Hepatocyte (in vitro differentiated cells): ENCODE measurements at regions not wholly inside any gene's neighbourhood (a gene's known extent, or its start where the extent isn't known, plus 50 kb on each side); places are given as distances from the start of the nearest gene placed in this dataset.

ENCODE experiments used
- EZH2phosphoT487 ChIP-seq: fragments of 200-600 bp; sonication (generic); IDR thresholded peaks from one replicate; pipeline ENCODE4 v1.6.1; 2018; ENCODE audit warnings: antibody characterized with exemption, mild to moderate bottlenecking, low read depth, moderate library complexity; ENCODE audit not compliant: unreplicated experiment, severe bottlenecking
- TF ChIP-seq, protein P1 (sequence below): fragments of 200-600 bp; sonication (generic); IDR thresholded peaks from 2 replicates; pipeline ENCODE4 v1.5.1; 2016; ENCODE audit warnings: antibody characterized with exemption, mild to moderate bottlenecking; ENCODE audit not compliant: poor library complexity

DNA sequence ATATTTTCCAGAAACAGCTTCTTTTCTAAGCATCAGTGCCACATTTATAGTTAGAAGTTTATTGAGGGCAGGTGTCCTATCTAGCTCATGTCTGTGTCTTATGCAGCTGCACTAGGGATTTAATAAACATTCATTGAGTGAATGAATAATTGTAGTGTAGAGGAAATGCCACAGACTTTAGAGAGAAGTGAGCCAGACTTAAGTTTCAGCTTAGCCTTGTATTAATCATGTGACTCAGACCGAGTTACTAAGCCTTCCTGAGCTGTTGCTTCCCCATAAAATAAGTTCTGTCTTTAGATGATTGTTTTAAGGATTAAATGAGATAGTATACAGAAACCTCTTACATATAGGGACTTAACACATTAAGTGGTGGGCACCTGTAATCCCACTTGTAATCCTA lies 236.1 kb upstream of the DDHD1 start:
- TF ChIP-seq, protein P1, sequence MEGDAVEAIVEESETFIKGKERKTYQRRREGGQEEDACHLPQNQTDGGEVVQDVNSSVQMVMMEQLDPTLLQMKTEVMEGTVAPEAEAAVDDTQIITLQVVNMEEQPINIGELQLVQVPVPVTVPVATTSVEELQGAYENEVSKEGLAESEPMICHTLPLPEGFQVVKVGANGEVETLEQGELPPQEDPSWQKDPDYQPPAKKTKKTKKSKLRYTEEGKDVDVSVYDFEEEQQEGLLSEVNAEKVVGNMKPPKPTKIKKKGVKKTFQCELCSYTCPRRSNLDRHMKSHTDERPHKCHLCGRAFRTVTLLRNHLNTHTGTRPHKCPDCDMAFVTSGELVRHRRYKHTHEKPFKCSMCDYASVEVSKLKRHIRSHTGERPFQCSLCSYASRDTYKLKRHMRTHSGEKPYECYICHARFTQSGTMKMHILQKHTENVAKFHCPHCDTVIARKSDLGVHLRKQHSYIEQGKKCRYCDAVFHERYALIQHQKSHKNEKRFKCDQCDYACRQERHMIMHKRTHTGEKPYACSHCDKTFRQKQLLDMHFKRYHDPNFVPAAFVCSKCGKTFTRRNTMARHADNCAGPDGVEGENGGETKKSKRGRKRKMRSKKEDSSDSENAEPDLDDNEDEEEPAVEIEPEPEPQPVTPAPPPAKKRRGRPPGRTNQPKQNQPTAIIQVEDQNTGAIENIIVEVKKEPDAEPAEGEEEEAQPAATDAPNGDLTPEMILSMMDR = no peak
- no peak for TF ChIP-seq EZH2phosphoT487
